Tibial artery (tissue), 4 donors: ENCODE measurements at regions not wholly inside any gene's neighbourhood (a gene's known extent, or its start where the extent isn't known, plus 50 kb on each side); places are given as distances from the start of the nearest gene placed in this dataset.

Source experiments
- DNase-seq, 2 donors: peaks; one replicate each; pipeline ENCODE4 v3.0.0-alpha.2; 2019
- H3K27ac ChIP-seq, 2 donors: fragments of 200-600 bp; sonication (generic) in 1 of 2; 1 replicate in 1 of 2; 2 replicates in 1 of 2; pipeline ENCODE4 v1.5.1; 2018 to 2019; ENCODE audit warnings: mild to moderate bottlenecking in 1 of 2
- H3K27me3 ChIP-seq, 2 donors: fragments of 200-600 bp; sonication (generic) in 1 of 2; one replicate each; pipeline versions ENCODE4 v1.5.1 to v1.6.0; 2016 to 2019
- H3K36me3 ChIP-seq, 3 donors: fragments of 200-600 bp; sonication (generic) in 2 of 3; one replicate each; pipeline ENCODE4 v1.5.1; 2016 to 2019; ENCODE audit warnings: mild to moderate bottlenecking in 2 of 3
- H3K4me1 ChIP-seq, 4 donors: fragments of 200-600 bp; sonication (generic) in 2 of 4; 1 replicate in 3 of 4; 2 replicates in 1 of 4; pipeline ENCODE4 v1.5.1; 2016 to 2019
- H3K4me3 ChIP-seq, 2 donors: fragments of 200-600 bp; sonication (generic) in 1 of 2; 1 replicate in 1 of 2; 2 replicates in 1 of 2; pipeline ENCODE4 v1.5.1; 2018 to 2019; ENCODE audit warnings: mild to moderate bottlenecking in 2 of 2
- H3K9me3 ChIP-seq, 3 donors: fragments of 200-600 bp; sonication (generic) in 1 of 3; one replicate each; pipeline ENCODE4 v1.5.1; 2016 to 2019
- CTCF ChIP-seq, 2 experiments: fragments of 200-600 bp in 1 of 2; fragments of 450-650 bp in 1 of 2; IDR thresholded peaks; one replicate each; pipeline ENCODE4 v1.5.1; 2017 to 2019; ENCODE audit warnings: antibody characterized with exemption in 2 of 2, mild to moderate bottlenecking in 1 of 2, moderate library complexity in 1 of 2
- intact Hi-C: fragments of 100-400 bp; cut with DNase I; formaldehyde crosslinking; loops from one replicate; pipeline ENCODE4 v1.15.0; 2023; ENCODE audit warnings: low total_unique reads

DNA sequence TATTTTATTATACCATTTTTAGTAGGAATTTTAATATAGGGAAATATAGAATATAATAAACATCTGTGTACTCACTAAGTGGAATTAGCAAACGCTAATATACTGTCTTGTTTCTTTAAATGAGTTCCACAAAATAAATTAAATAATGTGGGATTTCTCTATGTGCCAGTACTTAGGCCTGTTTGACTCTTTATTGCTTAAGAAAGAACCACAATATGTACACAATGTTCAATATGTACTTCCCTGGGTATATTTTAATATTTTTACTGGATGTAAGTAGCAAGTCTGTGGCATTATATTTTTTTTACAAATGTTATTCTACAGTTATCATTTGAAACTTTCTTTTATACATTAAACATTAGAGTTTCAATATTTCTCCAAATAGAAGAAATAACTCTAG lies 92.5 kb upstream of the CARD18 start:
- H3K4me3 ChIP-seq, result no peak overlapping the region
- H3K36me3 ChIP-seq, result no peaks in the 10 kb centered on the region
- no peak for DNase-seq
- no peaks in the 10 kb centered on the region for H3K4me1 ChIP-seq
- no peaks in the 10 kb centered on the region for H3K9me3 ChIP-seq
- H3K27ac ChIP-seq, result no peak overlapping the region
- TF ChIP-seq CTCF (IDR thresholded peaks at IDR 0.05), result no peak
- intact Hi-C loops, result no loop called here
- no peaks in the 10 kb centered on the region for H3K27me3 ChIP-seq

DNA sequence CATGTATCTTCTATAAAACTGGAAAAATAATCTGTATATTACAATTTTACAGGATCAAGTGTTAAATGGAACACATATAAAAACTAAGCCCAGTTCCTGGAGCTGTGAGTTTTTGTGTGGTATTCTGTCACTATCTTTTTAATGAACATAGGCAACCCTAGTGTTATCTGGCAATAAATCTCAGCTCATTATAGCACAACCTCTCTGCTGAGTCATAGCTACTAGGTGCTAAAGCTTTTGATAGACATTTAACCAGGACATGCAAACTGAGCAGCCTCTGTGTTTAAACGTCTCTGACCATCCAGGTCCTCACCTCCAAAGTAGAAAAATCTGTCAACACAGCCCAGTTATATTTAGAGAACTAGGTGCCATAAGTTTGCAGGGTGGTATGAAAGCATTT lies 91.0 kb upstream of the CARD18 start:
- no peak for TF ChIP-seq CTCF (IDR thresholded peaks at IDR 0.05)
- no peak for DNase-seq
- no peaks in the 10 kb centered on the region for H3K27me3 ChIP-seq

GRCh38 chr11:105229761-105230160 lies 90.2 kb upstream of the CARD18 start:
- H3K4me1 ChIP-seq, result no peaks in the 10 kb centered on the region
- no peak for DNase-seq
- intact Hi-C loops, result no loop called here
- no peaks in the 10 kb centered on the region for H3K27me3 ChIP-seq
- H3K36me3 ChIP-seq, result no peaks in the 10 kb centered on the region
- no peak for TF ChIP-seq CTCF (IDR thresholded peaks at IDR 0.05)
- no peak overlapping the region for H3K4me3 ChIP-seq
- no peak overlapping the region for H3K27ac ChIP-seq
- no peaks in the 10 kb centered on the region for H3K9me3 ChIP-seq

More for the DNA sequence above, 91.0 kb upstream of the CARD18 start:
- intact Hi-C loops, result no loop called here
- no peaks in the 10 kb centered on the region for H3K4me1 ChIP-seq
- no peak overlapping the region for H3K4me3 ChIP-seq
- no peaks in the 10 kb centered on the region for H3K9me3 ChIP-seq
- H3K27ac ChIP-seq, result no peak overlapping the region
- H3K36me3 ChIP-seq, result no peaks in the 10 kb centered on the region

DNA sequence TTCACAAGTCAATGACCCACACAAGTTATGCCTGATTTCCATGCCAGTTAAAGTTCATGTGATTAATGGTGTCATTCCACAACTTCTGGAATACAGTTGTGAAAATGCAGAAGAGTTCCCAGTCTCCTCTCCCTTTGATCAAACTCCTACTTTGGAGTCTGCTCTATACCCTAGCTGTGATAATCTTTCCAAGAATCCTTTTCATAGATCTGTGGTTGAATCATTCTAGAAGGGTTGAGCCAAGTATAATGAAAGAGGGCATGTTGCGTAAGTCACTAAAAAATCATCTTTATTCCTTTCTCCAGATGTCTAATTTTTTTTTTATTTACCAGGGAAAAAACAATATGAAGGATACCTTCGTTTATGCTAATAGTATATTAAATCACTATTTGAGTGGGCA lies 89.7 kb upstream of the CARD18 start:
- intact Hi-C loops, result no loop called here
- Histone ChIP-seq H3K4me3 (no peak overlapping the region), H3K27ac (no peak overlapping the region), H3K36me3 (no peaks in the 10 kb centered on the region), H3K9me3 (no peaks in the 10 kb centered on the region), H3K27me3 (no peaks in the 10 kb centered on the region), H3K4me1 (no peaks in the 10 kb centered on the region)
- DNase-seq, result no peak
- TF ChIP-seq CTCF (IDR thresholded peaks at IDR 0.05), result no peak

DNA sequence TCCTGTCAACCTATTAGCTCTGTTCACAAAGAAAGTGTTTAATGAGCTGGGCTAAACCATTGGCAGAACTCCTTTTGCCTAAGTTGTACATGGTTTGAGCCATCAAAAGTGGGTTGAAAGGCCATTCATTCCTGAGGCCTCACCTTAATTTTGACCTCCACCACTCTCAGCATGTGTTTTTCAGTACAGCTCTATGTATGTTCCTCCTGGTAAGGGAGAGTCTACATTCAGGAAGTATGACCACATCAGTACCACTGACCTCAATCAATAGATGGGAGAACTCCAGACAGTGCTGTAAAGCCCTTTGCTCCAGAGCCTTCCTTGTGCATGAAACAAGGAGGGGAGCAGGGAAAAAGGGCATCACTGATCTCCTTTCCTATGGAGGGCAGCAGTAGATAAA lies 87.8 kb upstream of the CARD18 start:
- TF ChIP-seq CTCF (IDR thresholded peaks at IDR 0.05), result no peak
- H3K9me3 ChIP-seq, result no peaks in the 10 kb centered on the region
- no peak for DNase-seq
- no peaks in the 10 kb centered on the region for H3K27me3 ChIP-seq
- H3K36me3 ChIP-seq, result no peaks in the 10 kb centered on the region
- H3K27ac ChIP-seq, result no peak overlapping the region
- no peak overlapping the region for H3K4me3 ChIP-seq
- intact Hi-C loops, result no loop called here
- H3K4me1 ChIP-seq, result no peaks in the 10 kb centered on the region

DNA sequence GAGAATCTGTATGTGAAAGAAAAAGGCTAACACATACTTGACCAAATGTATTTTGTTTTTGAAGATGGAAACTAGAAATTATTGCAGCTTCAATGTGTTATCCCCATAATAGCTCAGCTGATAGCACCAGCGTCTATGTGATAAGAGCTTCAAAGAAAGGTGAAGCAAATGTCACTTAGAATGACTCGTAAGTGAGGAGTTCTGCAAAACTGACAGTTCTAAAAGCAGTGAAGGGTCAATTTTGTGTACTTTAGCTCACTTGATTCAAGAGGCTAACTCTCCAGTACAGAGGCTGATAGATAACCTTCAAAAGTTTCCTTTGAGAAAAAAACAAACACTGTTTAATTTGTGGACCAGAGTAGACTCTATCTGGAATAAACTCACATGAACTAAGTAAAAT lies 87.2 kb upstream of the CARD18 start:
- intact Hi-C loops, result no loop called here
- no peak for TF ChIP-seq CTCF (IDR thresholded peaks at IDR 0.05)

More for the DNA sequence above, 87.2 kb upstream of the CARD18 start:
- H3K4me1 ChIP-seq, result peaks cover 0 to 5% (median 0%) of the 10 kb centered on the region in 4 donors
- H3K27me3 ChIP-seq, result no peaks in the 10 kb centered on the region
- no peak overlapping the region for H3K4me3 ChIP-seq
- no peak for DNase-seq
- no peaks in the 10 kb centered on the region for H3K36me3 ChIP-seq
- H3K27ac ChIP-seq, result no peak overlapping the region
- no peaks in the 10 kb centered on the region for H3K9me3 ChIP-seq
